ENCODE measurements at regions not wholly inside any gene's neighbourhood (a gene's known extent, or its start where the extent isn't known, plus 50 kb on each side); places are given as distances from the start of the nearest gene placed in this dataset.

DNA sequence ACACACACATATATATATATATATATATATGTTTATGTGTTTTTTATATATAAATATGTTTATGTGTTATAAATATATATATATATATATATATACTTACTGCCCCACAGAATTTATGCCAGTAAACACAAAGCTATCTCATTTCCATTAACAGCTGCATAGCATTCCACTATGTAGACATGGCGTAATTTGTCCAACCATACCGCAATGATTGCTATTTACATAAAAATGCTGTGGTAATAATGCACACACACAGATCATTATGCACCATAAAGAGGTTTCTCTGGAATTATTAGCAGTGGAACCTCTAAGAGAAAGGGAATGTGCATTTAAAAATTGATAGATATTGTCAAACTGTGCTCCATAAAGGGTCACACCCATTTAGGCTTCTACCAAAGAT lies 150.1 kb downstream of the CEP120 start:
- no peaks in the 10 kb centered on the region for H3K27me3 ChIP-seq (ENCODE audit: insufficient read depth, low read length)
- no peaks in the 10 kb centered on the region for H3K36me3 ChIP-seq (ENCODE audit: insufficient read depth, low read depth, low read length)
- H3K27ac ChIP-seq (ENCODE audit: low read length): no peak overlapping the region
- no peak overlapping the region for H3K9ac ChIP-seq (ENCODE audit: low read depth, low read length)
- H3K4me1 ChIP-seq (ENCODE audit: insufficient read depth, low read length): peaks cover 4% of the 10 kb centered on the region; the same call in 1 of the 2 replicates
- H3K9me3 ChIP-seq (ENCODE audit: insufficient read depth, low read depth, low read length): no peaks in the 10 kb centered on the region
- no peak overlapping the region for H3K4me3 ChIP-seq (ENCODE audit: low read length)

DNA sequence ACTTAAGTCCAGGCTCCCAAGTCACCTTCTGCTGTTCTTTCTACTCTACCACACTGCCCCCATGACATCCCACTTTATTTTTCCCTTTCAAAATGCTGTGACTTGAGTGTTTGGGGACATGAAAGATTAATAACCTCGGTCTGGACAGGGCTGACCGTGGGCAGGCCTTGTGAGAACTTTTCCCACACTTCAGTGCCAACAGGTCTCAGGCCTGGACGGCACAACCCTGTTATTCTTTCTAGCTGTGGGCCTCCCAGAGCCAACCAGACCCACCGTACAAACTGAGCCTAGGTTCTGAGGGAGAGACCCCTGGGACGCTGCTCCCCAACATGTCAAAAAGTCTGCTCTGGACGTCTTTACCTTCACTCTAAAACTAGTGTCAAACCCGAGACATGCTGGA lies 153.4 kb downstream of the CEP120 start:
- no peak overlapping the region for H3K4me3 ChIP-seq (ENCODE audit: low read length)
- no peaks in the 10 kb centered on the region for H3K27me3 ChIP-seq (ENCODE audit: insufficient read depth, low read length)
- H3K27ac ChIP-seq (ENCODE audit: low read length): no peak overlapping the region
- H3K36me3 ChIP-seq (ENCODE audit: insufficient read depth, low read depth, low read length): no peaks in the 10 kb centered on the region
- no peaks in the 10 kb centered on the region for H3K4me1 ChIP-seq (ENCODE audit: insufficient read depth, low read length)
- no peaks in the 10 kb centered on the region for H3K9me3 ChIP-seq (ENCODE audit: insufficient read depth, low read depth, low read length)
- no peak overlapping the region for H3K9ac ChIP-seq (ENCODE audit: low read depth, low read length)

DNA sequence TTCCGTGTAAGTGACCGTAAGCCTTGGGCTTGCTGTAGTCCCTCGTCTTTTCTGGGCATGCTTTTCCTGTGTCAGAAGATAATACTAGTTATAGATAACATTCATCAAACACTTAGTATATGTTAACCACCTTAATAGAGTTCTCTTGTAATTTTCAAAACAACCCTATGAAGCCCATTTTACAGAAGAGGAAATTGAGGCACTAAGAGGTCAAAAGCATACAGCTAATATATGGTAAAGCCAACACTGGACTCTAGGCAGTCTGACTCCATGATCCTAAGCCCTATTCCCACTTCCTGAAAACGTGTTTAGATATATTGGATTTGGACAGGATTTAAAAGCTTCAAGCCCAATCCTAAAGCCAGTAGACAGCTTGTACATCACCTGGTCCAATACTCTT lies 153.8 kb downstream of the CEP120 start:
- Histone ChIP-seq H3K9ac (ENCODE audit: low read depth, low read length) (no peak overlapping the region), H3K4me1 (ENCODE audit: insufficient read depth, low read length) (no peaks in the 10 kb centered on the region), H3K27me3 (ENCODE audit: insufficient read depth, low read length) (no peaks in the 10 kb centered on the region), H3K36me3 (ENCODE audit: insufficient read depth, low read depth, low read length) (no peaks in the 10 kb centered on the region), H3K27ac (ENCODE audit: low read length) (no peak overlapping the region), H3K4me3 (ENCODE audit: low read length) (no peak overlapping the region), H3K9me3 (ENCODE audit: insufficient read depth, low read depth, low read length) (no peaks in the 10 kb centered on the region)

DNA sequence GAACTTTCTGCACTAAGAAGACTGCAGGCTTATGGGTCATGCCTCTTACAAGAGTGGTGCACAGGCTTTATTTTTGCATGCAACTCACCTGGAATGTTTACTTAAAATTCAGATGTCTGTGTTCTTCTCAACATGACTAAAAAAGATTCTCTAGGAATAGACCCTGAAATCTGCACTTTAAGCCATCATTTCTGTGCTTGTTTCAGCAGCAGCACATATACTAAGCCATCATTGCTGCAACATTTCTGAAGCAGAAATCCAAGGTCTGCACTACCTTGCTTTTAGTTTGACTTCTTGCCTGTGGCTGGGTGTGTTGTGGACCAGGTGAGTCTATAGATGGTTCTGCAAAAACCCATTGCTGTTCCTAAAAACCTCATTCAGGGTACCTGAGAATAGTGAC lies 156.8 kb downstream of the CEP120 start:
- H3K4me1 ChIP-seq (ENCODE audit: insufficient read depth, low read length): peaks cover 13% of the 10 kb centered on the region
- H3K9ac ChIP-seq (ENCODE audit: low read depth, low read length): no peak overlapping the region
- no peaks in the 10 kb centered on the region for H3K9me3 ChIP-seq (ENCODE audit: insufficient read depth, low read depth, low read length)
- no peak overlapping the region for H3K27ac ChIP-seq (ENCODE audit: low read length)
- H3K36me3 ChIP-seq (ENCODE audit: insufficient read depth, low read depth, low read length): no peaks in the 10 kb centered on the region
- H3K4me3 ChIP-seq (ENCODE audit: low read length): no peak overlapping the region
- H3K27me3 ChIP-seq (ENCODE audit: insufficient read depth, low read length): no peaks in the 10 kb centered on the region

DNA sequence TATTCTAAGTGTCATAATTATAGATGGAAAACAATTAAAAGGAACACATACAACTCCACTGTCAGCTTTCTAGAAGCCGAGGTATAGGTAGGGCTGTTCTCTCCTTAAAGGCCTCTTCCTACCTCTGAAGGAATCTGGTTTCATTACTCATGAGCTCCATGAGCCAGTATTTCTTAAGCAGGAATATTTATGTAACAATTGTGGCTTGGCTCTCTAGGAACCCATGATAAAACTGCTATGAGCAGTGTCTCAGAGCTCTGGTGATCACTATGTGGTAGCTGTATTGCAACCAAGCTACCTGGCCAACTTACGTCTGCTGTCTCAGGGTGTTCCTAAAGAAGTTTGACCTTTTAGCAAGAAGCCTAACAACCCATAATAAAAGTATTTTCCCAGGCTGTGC lies 157.7 kb downstream of the CEP120 start:
- no peak overlapping the region for H3K9ac ChIP-seq (ENCODE audit: low read depth, low read length)
- H3K27ac ChIP-seq (ENCODE audit: low read length): no peak overlapping the region
- H3K36me3 ChIP-seq (ENCODE audit: insufficient read depth, low read depth, low read length): no peaks in the 10 kb centered on the region
- no peak overlapping the region for H3K4me3 ChIP-seq (ENCODE audit: low read length)
- no peaks in the 10 kb centered on the region for H3K9me3 ChIP-seq (ENCODE audit: insufficient read depth, low read depth, low read length)
- H3K4me1 ChIP-seq (ENCODE audit: insufficient read depth, low read length): peaks cover 13% of the 10 kb centered on the region
- no peaks in the 10 kb centered on the region for H3K27me3 ChIP-seq (ENCODE audit: insufficient read depth, low read length)

DNA sequence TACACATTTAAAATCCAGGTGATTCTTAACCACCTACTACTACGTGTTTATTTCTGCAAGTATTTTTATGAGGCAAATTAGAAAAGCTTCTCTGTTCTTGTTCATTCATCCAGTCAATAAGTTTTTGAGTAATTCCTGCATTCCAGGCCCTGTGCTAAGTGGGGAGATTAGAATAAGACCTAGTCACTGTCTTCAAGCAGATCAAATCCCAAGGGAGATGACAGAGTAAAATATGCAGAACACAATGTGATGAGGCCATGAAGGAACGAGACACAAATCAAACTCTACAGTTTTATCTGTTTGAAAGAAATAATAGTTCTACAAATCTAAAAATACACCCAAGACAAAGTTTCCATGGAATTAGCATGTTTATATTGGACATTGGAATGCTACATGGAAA lies 158.8 kb downstream of the CEP120 start:
- Histone ChIP-seq H3K27me3 (ENCODE audit: insufficient read depth, low read length) (no peaks in the 10 kb centered on the region), H3K4me1 (ENCODE audit: insufficient read depth, low read length) (peaks cover 13% of the 10 kb centered on the region), H3K27ac (ENCODE audit: low read length) (no peak overlapping the region), H3K9me3 (ENCODE audit: insufficient read depth, low read depth, low read length) (no peaks in the 10 kb centered on the region), H3K36me3 (ENCODE audit: insufficient read depth, low read depth, low read length) (no peaks in the 10 kb centered on the region), H3K4me3 (ENCODE audit: low read length) (no peak overlapping the region), H3K9ac (ENCODE audit: low read depth, low read length) (no peak overlapping the region)

DNA sequence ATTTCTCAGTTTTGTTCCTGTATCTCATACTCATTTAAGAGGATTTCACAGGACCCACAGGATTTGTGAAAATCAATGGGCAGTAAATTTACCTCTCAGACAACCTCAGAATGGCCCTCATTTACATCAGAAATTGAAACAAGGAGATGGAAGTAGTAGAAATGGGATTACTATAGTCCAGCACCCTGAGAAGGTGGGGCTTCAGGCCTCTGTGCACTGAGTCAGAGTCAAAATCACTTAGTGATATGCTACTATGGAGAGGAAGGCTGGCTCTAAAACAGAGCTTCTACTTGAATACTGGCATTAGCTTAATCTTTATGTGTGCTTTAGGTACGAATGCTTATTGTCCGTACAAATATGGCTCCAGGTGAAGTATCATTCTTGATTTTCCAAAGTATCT lies 159.3 kb downstream of the CEP120 start:
- Histone ChIP-seq H3K9ac (ENCODE audit: low read depth, low read length) (no peak overlapping the region), H3K27ac (ENCODE audit: low read length) (no peak overlapping the region), H3K9me3 (ENCODE audit: insufficient read depth, low read depth, low read length) (no peaks in the 10 kb centered on the region), H3K4me1 (ENCODE audit: insufficient read depth, low read length) (peaks cover 13% of the 10 kb centered on the region), H3K27me3 (ENCODE audit: insufficient read depth, low read length) (no peaks in the 10 kb centered on the region), H3K36me3 (ENCODE audit: insufficient read depth, low read depth, low read length) (no peaks in the 10 kb centered on the region), H3K4me3 (ENCODE audit: low read length) (no peak overlapping the region)

DNA sequence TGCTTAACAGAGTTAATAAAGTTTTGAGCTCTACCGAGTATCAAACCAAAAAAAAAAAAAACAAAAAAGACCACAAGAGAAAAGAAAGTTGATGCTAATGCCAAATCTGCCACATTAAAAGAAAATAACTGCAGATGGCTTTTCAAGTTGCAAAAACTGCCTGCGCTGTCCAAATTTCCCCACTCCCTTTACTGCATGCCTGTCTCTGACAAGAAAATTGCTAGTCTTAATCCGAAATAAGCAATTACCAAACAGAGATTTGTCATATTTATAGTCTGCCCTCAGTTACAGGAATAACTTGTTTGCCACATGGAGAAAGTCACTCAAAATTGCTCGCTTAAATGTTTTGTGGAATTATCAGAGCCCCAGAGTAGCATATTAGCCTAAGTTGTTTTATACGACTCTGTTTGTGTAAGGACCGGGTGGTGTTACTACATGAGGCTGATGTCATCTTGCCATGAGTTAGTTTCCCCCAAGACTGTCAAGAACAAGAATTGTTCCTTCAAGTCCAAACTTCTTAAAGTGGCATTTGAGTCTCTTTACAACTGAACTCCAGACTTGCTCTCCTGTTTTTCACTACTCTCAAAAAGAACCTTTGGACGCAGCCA lies 160.9 kb downstream of the CEP120 start:
- no peak overlapping the region for H3K9ac ChIP-seq (ENCODE audit: low read depth, low read length)
- no peaks in the 10 kb centered on the region for H3K36me3 ChIP-seq (ENCODE audit: insufficient read depth, low read depth, low read length)
- no peak overlapping the region for H3K27ac ChIP-seq (ENCODE audit: low read length)
- no peak overlapping the region for H3K4me3 ChIP-seq (ENCODE audit: low read length)
- peaks cover 13% of the 10 kb centered on the region for H3K4me1 ChIP-seq (ENCODE audit: insufficient read depth, low read length)
- no peaks in the 10 kb centered on the region for H3K27me3 ChIP-seq (ENCODE audit: insufficient read depth, low read length)
- no peaks in the 10 kb centered on the region for H3K9me3 ChIP-seq (ENCODE audit: insufficient read depth, low read depth, low read length)

DNA sequence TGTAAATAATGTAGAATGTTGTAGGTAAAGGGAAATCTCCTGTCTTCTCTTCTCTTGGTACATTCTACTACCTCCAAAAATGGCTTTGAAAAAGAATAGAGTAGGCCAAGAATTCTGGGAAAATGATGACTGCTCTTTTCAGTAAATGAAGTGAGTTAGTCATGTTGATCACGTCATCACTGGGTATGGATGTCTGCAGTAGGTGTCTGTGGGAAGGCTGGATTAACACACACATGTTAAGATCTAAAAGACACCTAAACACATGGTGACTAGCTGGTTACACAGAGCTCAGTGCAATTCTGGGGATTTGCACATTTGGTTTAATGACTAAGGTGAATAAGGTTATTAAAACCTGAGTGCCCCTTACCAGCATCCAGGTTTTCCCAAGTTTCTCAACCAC lies 161.5 kb downstream of the CEP120 start:
- no peaks in the 10 kb centered on the region for H3K36me3 ChIP-seq (ENCODE audit: insufficient read depth, low read depth, low read length)
- H3K4me1 ChIP-seq (ENCODE audit: insufficient read depth, low read length): peaks cover 13% of the 10 kb centered on the region
- H3K27me3 ChIP-seq (ENCODE audit: insufficient read depth, low read length): no peaks in the 10 kb centered on the region
- no peak overlapping the region for H3K4me3 ChIP-seq (ENCODE audit: low read length)
- H3K9ac ChIP-seq (ENCODE audit: low read depth, low read length): no peak overlapping the region
- no peak overlapping the region for H3K27ac ChIP-seq (ENCODE audit: low read length)
- peaks cover 4% of the 10 kb centered on the region; the same call in 1 of the 2 replicates for H3K9me3 ChIP-seq (ENCODE audit: insufficient read depth, low read depth, low read length)

DNA sequence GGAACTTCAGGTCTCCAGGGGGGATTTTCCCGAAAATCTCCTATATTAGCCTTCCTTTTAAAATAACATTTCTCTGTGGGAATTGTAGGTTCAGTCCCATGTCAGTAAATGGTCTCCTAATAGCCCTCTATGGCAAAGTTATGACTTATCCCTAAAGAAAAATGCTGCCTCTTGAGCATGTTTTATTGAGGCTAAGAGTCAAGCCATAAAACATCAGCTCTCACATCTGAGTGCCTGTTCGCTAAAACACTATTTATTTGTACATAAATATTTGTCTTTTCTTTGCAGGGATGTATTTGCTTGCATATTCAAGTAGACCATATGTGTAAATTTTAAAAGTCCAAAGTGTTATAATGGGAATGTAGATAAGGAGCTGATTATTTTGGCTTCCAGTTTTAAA lies 160.4 kb downstream of the PRDM6 start:
- H3K4me1 ChIP-seq (ENCODE audit: insufficient read depth, low read length): no peaks in the 10 kb centered on the region
- H3K27me3 ChIP-seq (ENCODE audit: insufficient read depth, low read length): no peaks in the 10 kb centered on the region
- H3K36me3 ChIP-seq (ENCODE audit: insufficient read depth, low read depth, low read length): no peaks in the 10 kb centered on the region

DNA sequence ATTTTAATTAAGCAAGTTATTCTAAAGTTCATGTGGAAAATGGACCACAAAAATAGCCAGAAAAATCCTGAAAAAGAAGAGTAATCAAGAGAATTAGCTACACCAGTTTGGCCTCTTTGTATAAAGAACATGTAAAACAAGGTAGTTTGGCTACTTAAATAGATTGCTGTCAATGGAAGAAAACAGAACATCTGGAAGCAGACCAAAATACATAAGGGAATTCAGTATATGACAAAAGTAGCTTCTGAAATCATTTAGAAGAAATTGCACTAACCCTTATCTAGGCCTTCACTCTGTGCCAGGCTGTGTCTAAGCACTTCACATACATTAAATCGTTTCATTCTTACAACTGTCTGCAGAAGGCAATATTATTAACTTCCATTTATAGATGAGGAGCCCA lies 156.6 kb downstream of the PRDM6 start:
- Histone ChIP-seq H3K27ac (ENCODE audit: low read length) (no peak overlapping the region), H3K9me3 (ENCODE audit: insufficient read depth, low read depth, low read length) (no peaks in the 10 kb centered on the region; the same call in 1 of the 2 replicates), H3K9ac (ENCODE audit: low read depth, low read length) (no peak overlapping the region), H3K4me3 (ENCODE audit: low read length) (no peak overlapping the region), H3K36me3 (ENCODE audit: insufficient read depth, low read depth, low read length) (no peaks in the 10 kb centered on the region), H3K27me3 (ENCODE audit: insufficient read depth, low read length) (no peaks in the 10 kb centered on the region), H3K4me1 (ENCODE audit: insufficient read depth, low read length) (no peaks in the 10 kb centered on the region)

More for the DNA sequence above, 160.4 kb downstream of the PRDM6 start:
- Histone ChIP-seq H3K9me3 (ENCODE audit: insufficient read depth, low read depth, low read length) (no peaks in the 10 kb centered on the region), H3K4me3 (ENCODE audit: low read length) (no peak overlapping the region), H3K27ac (ENCODE audit: low read length) (no peak overlapping the region), H3K9ac (ENCODE audit: low read depth, low read length) (no peak overlapping the region)

DNA sequence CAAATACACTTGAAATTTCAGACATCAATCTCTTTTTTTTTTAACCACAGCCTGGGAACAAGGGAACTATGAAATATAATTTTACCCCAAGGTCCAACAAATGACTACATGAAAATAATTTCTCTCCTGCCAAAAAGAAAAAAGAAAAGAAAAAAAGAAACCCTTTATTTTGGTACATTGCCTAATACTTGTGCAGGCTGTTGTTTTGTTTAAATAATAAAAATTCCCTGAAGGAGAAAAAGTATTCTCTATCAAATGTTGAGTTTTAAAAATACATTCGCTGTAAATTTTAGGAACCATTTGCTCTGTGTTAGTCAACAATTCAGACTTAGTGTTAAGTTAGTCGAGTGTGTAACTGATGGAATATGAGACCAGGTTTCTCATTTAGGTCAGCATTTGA lies 155.4 kb downstream of the PRDM6 start:
- Histone ChIP-seq H3K27ac (ENCODE audit: low read length) (no peak overlapping the region), H3K27me3 (ENCODE audit: insufficient read depth, low read length) (no peaks in the 10 kb centered on the region), H3K36me3 (ENCODE audit: insufficient read depth, low read depth, low read length) (no peaks in the 10 kb centered on the region), H3K9ac (ENCODE audit: low read depth, low read length) (no peak overlapping the region), H3K9me3 (ENCODE audit: insufficient read depth, low read depth, low read length) (no peaks in the 10 kb centered on the region; the same call in 1 of the 2 replicates), H3K4me3 (ENCODE audit: low read length) (no peak overlapping the region), H3K4me1 (ENCODE audit: insufficient read depth, low read length) (no peaks in the 10 kb centered on the region)

Measured in iPS-20b (cell line).